ENCODE measurements at regions not wholly inside any gene's neighbourhood (a gene's known extent, or its start where the extent isn't known, plus 50 kb on each side); places are given as distances from the start of the nearest gene placed in this dataset.

GRCh38 chrX:94041881-94042280, 367.9 kb downstream of the FAM133A start:
- no peak overlapping the region for H3K4me3 ChIP-seq
- no peak for TF ChIP-seq POLR2AphosphoS5 (IDR thresholded peaks at IDR 0.05)
- TF ChIP-seq EP300 (IDR thresholded peaks at IDR 0.05): no peak
- TF ChIP-seq, protein P1, sequence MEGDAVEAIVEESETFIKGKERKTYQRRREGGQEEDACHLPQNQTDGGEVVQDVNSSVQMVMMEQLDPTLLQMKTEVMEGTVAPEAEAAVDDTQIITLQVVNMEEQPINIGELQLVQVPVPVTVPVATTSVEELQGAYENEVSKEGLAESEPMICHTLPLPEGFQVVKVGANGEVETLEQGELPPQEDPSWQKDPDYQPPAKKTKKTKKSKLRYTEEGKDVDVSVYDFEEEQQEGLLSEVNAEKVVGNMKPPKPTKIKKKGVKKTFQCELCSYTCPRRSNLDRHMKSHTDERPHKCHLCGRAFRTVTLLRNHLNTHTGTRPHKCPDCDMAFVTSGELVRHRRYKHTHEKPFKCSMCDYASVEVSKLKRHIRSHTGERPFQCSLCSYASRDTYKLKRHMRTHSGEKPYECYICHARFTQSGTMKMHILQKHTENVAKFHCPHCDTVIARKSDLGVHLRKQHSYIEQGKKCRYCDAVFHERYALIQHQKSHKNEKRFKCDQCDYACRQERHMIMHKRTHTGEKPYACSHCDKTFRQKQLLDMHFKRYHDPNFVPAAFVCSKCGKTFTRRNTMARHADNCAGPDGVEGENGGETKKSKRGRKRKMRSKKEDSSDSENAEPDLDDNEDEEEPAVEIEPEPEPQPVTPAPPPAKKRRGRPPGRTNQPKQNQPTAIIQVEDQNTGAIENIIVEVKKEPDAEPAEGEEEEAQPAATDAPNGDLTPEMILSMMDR (IDR thresholded peaks at IDR 0.05): no peak
- TF ChIP-seq POLR2A (IDR thresholded peaks at IDR 0.05): no peak
- no peaks in the 10 kb centered on the region for H3K9me3 ChIP-seq
- H3K27ac ChIP-seq: no peak overlapping the region
- no peaks in the 10 kb centered on the region for H3K36me3 ChIP-seq
- H3K4me1 ChIP-seq: no peaks in the 10 kb centered on the region
- 90 to 93% methylated on average over 2 of the region's 2 CpGs for WGBS, 2 donors
- intact Hi-C loops (cut with DNase I): no loop called here
- H3K27me3 ChIP-seq: no peaks in the 10 kb centered on the region
- no peak for DNase-seq

DNA sequence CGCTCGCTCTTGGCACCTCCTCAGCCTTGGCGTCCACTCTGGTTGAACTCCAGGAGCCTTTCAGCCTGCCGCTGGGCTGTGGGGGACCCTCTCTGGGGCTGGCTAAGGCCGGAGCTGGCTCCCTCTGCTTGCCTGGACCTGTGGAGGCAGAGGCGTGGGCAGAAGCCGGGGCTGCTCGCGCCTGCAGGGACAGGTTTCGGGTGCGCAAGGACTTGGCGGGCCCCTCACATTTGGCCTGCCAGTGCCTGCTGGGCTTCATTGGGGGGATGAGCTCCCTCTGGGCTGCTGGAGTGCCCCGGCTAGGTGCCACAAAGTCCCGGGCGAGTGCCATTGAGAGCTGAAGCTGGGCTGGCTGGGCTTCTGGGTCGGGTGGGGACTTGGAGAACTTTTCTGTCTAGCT, 371.7 kb downstream of the FAM133A start:
- Histone ChIP-seq H3K4me3 (no peak overlapping the region), H3K9me3 (no peaks in the 10 kb centered on the region), H3K27ac (no peak overlapping the region), H3K27me3 (no peaks in the 10 kb centered on the region), H3K36me3 (no peaks in the 10 kb centered on the region), H3K4me1 (no peaks in the 10 kb centered on the region)
- intact Hi-C loops (cut with DNase I): no loop called here
- TF ChIP-seq, protein P1 (IDR thresholded peaks at IDR 0.05): no peak
- no peak for TF ChIP-seq EP300 (IDR thresholded peaks at IDR 0.05)
- TF ChIP-seq POLR2AphosphoS5 (IDR thresholded peaks at IDR 0.05): no peak
- TF ChIP-seq POLR2A (IDR thresholded peaks at IDR 0.05): no peak
- DNase-seq: no peak
- WGBS, 2 donors: 85 to 86% methylated on average over 16 of the region's 16 CpGs

- no peak for DNase-seq
- TF ChIP-seq EP300 (IDR thresholded peaks at IDR 0.05) (no peak), POLR2A (IDR thresholded peaks at IDR 0.05) (no peak), POLR2AphosphoS5 (IDR thresholded peaks at IDR 0.05) (no peak)
- TF ChIP-seq, protein P1 (IDR thresholded peaks at IDR 0.05): no peak
- Histone ChIP-seq H3K27me3 (no peaks in the 10 kb centered on the region), H3K9me3 (no peaks in the 10 kb centered on the region), H3K4me1 (no peaks in the 10 kb centered on the region), H3K36me3 (no peaks in the 10 kb centered on the region), H3K27ac (no peak overlapping the region), H3K4me3 (no peak overlapping the region)
- intact Hi-C loops (cut with DNase I): no loop called here
- 64 to 72% methylated on average over 2 of the region's 2 CpGs for WGBS, 2 donors
Observed at GRCh38 chrX:94051926-94052325, 377.9 kb downstream of the FAM133A start.

DNA sequence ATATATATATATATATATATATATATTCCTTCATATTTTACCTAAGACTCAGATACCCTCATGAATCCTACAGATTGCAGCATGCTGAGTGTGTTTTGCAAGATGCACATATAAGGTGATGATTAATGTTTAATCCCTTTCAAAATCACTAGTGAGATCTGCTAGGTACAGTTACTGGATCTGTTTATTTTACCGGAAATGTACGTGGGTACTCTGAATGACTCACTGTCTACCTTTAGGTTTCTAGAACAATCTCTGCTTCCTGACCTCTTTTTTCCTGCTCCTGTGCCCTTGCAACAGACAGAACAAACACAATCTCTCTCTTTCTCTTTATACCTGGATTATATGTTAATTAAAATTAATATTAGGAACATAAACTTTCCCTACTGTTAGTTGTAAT, 379.6 kb downstream of the FAM133A start:
- no peak for TF ChIP-seq POLR2AphosphoS5 (IDR thresholded peaks at IDR 0.05)
- TF ChIP-seq EP300 (IDR thresholded peaks at IDR 0.05): no peak
- TF ChIP-seq POLR2A (IDR thresholded peaks at IDR 0.05): no peak
- TF ChIP-seq, protein P1 (IDR thresholded peaks at IDR 0.05): no peak
- no peaks in the 10 kb centered on the region for H3K27me3 ChIP-seq
- H3K27ac ChIP-seq: no peak overlapping the region
- WGBS, 2 donors: 15 to 51% methylated on average over 2 of the region's 2 CpGs
- no peak for DNase-seq
- no peak overlapping the region for H3K4me3 ChIP-seq
- H3K4me1 ChIP-seq: no peaks in the 10 kb centered on the region
- intact Hi-C loops (cut with DNase I): no loop called here
- no peaks in the 10 kb centered on the region for H3K9me3 ChIP-seq
- H3K36me3 ChIP-seq: no peaks in the 10 kb centered on the region

GRCh38 chrX:94057385-94057784, 383.4 kb downstream of the FAM133A start:
- Histone ChIP-seq H3K36me3 (no peaks in the 10 kb centered on the region), H3K27ac (no peak overlapping the region), H3K27me3 (no peaks in the 10 kb centered on the region), H3K9me3 (no peaks in the 10 kb centered on the region), H3K4me1 (no peaks in the 10 kb centered on the region), H3K4me3 (no peak overlapping the region)
- intact Hi-C loops (cut with DNase I): loop anchor here (5.0 kb wide), 1 partner anchor 185 kb away; no protein-coding TSS in a partner anchor
- no peak for DNase-seq
- 80 to 82% methylated on average over 4 of the region's 4 CpGs for WGBS, 2 donors
- TF ChIP-seq EP300 (IDR thresholded peaks at IDR 0.05) (no peak), POLR2AphosphoS5 (IDR thresholded peaks at IDR 0.05) (no peak), POLR2A (IDR thresholded peaks at IDR 0.05) (no peak)
- TF ChIP-seq, protein P1 (IDR thresholded peaks at IDR 0.05): no peak

All from sigmoid colon (tissue), 6 donors.